GM21786 (cell line): ENCODE measurements at regions not wholly inside any gene's neighbourhood (a gene's known extent, or its start where the extent isn't known, plus 50 kb on each side); places are given as distances from the start of the nearest gene placed in this dataset.

Experiments used
- ATAC-seq: cut with Tn5 transposase; IDR thresholded peaks from one replicate; pipeline ENCODE4 v1.9.1; 2021; ENCODE audit not compliant: unreplicated experiment

GRCh38 chr14:87547536-87547935, 445.4 kb downstream of the GALC start:
- ATAC-seq, result no peak

DNA sequence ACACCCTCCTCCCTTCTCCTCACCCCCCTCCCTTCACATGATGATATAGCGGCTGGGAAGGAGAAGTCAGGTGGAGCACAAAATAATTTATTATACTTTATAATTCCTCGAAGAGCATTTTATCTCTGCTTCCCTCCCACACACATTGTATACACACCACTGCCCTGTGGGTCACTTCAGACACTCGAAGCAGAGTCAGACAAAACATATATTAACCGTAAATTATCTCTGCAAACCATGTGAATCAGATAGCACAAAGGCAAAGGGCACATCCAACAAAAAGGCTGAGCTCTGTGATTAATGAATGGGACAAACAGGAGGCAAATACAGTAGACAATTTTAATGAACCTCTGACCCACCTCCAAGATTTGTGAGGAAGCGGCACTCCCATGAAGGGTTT, 450.7 kb downstream of the GALC start:
- no peak for ATAC-seq

DNA sequence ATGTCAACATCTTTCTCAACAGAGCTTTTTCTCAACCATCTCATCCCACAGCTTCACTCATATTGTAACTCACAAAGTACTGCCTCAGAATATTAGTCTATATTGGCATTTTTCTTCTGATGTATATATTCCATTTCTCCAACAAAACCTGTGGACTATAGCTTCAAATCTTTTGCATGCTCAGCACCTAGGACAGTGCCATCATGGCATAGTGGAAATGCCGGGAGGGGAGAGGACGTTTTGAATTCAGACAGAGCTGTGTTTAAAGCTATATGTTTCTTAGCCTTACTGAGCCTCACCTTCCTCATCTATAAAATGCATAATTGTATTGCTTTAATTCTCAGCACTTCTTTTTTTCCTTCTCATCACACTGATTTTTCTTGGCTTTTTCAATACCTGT, 452.6 kb downstream of the GALC start:
- no peak for ATAC-seq

DNA sequence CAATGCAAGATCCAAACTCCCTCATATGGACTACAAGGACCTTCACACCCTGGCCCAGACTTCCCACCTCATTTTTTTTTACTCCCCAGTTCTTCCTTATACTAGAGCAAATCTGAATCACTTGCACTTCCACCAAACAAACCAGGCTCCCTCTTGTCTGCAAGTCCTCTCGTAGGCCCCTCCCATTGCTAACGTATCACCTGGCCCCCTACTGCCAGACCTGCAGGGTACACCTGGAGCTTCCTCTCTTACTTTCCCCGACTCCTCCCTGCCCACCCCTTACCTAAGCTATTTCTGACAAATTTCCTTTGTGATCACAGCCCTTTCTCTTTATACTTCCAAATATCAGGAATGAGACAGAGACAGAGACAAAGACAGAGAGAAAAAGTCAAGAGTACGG, 463.9 kb downstream of the GALC start:
- ATAC-seq, result no peak

- ATAC-seq, result no peak
Observed at GRCh38 chr14:87526731-87527130, 466.3 kb downstream of the GALC start.

DNA sequence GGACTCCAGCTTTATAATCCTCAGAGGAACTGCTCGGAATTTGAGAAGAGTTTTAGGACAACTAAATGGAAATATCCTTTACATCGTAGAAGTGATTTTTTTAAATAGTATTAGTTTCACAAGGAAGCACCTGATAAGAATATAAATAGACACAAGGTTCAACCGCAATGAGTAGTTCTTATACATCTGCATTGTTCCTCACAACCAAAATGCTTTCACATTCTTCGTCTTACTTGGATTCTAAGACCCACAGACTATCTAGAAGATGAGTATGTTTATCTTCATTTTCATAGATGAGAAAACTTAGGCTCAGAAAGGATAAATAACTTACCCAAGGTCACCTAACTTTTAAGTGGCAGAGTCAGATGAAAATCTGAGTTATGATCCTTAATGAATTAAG, 469.0 kb downstream of the GALC start:
- ATAC-seq, result no peak

- no peak for ATAC-seq
Observed at GRCh38 chr14:87522575-87522974, 470.4 kb downstream of the GALC start.

- no peak for ATAC-seq
Observed at GRCh38 chr14:87508333-87508732, 484.6 kb downstream of the GALC start.

- no peak for ATAC-seq
Observed at GRCh38 chr14:87503711-87504110, 489.3 kb downstream of the GALC start.

DNA sequence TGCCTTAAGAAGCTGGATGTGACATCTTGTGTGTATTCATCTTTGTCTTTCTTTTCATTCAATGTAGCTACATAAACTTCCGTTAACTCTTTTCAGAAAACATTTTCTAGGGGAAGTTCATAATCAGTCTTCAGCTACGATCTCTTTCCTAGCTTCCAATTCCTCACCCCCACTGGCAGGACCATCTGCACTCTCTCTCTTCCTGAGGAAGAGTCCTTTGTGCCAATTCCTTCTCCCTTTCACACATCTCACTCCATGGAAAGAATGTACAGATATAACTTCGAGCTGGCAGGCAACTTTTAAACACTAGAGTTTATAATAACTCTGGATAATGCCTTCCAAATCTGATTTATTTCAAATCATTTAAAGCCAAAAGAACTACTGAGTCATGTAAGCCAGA, 495.7 kb downstream of the GALC start:
- no peak for ATAC-seq

DNA sequence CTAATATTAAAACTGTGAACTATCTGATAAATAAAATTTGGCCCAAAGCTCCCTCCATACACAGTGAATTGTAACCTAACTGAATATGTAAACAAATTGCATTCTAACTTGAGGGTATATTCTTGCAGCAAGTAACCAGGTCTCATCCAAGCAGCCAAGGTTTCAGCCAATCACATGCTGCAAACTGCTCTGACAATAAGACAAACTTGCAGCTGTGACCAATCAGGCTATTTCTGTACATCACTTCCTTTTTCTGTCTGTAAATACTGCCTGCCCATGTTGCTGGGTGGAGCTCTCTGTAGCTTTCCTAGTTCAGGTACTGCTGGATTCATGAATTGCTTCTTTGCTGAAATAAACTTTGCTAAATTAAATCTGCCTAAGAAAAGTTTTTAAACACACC, 499.0 kb downstream of the GALC start:
- ATAC-seq, result no peak

- no peak for ATAC-seq
Observed at GRCh38 chr14:87492561-87492960, 500.4 kb downstream of the GALC start.

- ATAC-seq, result no peak
Observed at GRCh38 chr14:87491816-87492215, 501.2 kb downstream of the GALC start.

- ATAC-seq, result no peak
Observed at GRCh38 chr14:87489196-87489819, 503.7 kb downstream of the GALC start.

DNA sequence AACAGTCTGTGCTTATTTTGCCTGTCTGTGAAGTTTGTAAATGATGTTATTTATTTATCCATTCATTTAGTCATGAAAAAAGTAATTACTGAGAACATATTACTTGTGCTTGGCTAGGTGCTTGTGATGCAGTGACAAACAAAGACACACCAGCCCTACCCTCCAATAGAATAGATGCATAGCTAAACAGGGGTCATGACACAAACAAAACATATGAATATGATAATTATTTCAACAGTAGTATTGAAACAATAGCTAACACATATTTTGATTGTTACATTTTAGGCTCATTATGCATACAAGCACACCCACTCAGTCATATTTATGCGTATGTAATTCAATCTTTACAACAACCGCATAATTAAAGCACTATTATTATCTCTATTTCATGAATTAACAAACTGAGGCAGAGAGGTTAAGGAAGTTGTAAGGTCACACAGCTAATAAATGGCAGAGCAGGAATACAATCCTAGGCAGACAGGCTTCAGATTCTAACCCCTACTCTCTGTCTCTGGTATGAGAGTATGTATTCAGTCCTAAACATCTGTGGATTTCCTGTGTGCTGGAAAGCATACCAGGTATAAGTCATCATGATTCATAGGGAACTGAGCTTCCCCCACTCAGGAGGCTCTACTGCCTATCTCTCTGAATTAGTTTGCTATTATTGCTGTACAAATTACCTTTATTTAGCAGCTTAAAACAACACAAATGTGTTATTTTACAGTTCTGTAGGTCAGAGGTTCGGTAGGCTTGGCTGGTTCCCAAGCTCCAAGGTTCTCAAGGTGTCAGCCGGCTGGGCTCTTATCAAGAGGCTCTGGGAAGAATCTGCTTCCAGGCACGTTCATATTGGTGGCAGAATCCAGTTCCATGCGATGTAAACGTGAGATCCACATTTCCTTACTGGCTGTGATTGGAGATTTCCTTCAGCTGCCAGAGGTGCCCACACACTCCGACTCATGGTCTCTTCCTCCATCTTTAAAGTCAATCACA, 509.4 kb downstream of the GALC start:
- ATAC-seq, result no peak

DNA sequence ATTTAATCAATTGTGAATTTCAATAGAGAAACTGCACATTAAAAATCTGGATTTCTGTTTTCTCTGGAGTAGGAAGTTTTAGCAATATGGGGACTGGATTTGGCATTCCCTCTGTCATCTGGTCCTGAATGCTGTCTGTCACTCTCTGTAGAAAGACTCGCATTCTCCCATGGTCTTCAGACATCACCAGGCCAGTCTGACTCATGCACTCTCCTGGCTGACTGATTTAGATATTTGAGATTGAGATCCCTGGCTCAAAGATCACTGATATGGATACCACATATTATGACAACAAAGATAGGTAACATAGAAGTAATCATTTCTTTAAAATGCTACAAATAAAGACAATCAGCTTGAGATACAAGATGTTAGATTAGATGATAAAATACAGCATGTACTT, 524.5 kb downstream of the GALC start:
- ATAC-seq, result no peak

GRCh38 chr14:87467578-87467977, 525.4 kb downstream of the GALC start:
- no peak for ATAC-seq

DNA sequence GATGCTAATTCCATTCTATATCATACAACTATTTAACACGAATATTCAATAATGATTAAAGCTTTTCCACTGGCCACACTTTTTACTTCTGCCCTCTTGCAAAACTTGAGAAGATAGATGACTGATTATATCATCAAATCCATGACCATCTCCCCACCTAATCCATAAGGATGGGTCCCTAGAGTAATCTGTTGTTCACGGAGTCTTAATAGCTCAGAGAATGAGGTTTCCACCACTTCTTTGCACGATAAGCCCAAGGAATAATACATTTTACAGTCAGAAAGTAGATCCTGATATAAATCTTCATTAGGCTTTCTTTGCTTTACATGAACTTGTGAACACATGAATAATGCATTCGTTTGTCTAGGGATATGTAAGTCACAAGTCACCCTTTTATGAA, 527.2 kb downstream of the GALC start:
- ATAC-seq, result no peak

DNA sequence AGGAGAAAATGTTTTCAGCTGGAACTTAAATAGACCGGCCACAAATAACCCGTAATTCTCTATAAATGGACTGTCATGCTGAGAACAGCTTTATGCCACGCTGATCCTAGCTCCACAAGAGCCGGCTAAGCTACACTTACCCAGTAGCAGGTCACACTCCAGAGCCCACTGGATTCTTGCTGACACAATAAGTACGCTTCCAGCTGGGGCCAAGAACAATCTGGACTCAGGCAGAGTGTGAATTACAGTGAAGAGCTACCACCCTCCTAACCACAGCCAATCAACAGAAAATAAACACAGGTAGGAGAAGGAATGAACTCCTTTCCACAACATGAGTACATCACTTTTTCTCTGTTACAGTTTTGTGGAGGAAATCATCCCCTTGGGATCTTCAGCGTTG, 531.3 kb downstream of the GALC start:
- ATAC-seq, result no peak

GRCh38 chr14:87457720-87458119, 535.3 kb downstream of the GALC start:
- no peak for ATAC-seq

DNA sequence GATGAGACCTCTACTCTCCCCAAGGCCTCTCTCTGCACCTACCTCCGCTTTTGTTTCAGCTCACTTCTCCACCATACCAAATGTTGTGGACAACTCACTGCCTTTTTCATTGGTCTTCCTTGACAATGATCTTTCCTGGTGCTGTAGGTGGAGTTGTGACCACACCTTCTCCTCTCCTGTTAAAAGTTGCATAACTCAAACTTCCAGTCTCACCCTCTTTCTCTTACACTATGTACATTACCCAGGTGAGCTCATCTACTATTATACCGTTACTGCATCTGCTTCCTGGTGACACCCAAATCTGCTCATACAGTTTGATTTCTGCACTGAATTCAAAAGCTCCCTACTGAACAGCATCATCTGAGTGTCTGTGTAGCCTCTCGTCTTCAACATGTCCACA, 542.8 kb downstream of the GALC start:
- ATAC-seq, result no peak

DNA sequence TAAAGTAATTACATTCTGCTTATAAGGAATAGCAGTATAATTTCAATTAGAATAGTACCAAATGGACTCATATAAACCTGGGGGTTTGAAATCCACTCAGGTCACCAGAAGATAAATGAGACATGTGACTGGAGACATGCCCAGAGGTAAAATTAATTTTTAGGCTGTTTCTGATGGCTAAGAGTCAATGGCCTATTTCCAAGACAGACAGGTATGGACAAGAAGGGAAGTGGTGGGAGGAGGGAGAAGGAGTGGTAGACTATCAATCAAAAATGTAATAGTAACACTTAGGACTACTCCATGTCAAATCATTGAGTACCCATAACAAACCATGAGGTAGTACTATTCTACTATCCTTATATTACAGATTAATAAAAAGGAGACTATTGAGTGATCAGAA, 544.0 kb downstream of the GALC start:
- no peak for ATAC-seq
